Peyer's patch (tissue), 4 donors: ENCODE measurements at regions not wholly inside any gene's neighbourhood (a gene's known extent, or its start where the extent isn't known, plus 50 kb on each side); places are given as distances from the start of the nearest gene placed in this dataset.

Experiments used
- POLR2A ChIP-seq, 2 donors: fragments of 450-650 bp; IDR thresholded peaks; one replicate each; pipeline ENCODE4 v1.5.1; 2017; ENCODE audit warnings: antibody characterized with exemption in 2 of 2, mild to moderate bottlenecking in 2 of 2, moderate library complexity in 2 of 2
- TF ChIP-seq, protein P1 (sequence below), 6 experiments: fragments of 450-650 bp in 4 of 6; fragments of 200-600 bp in 2 of 6; sonication (generic) in 1 of 6; IDR thresholded peaks; one replicate each; pipeline ENCODE4 v1.5.1; 2017 to 2019; ENCODE audit warnings: antibody characterized with exemption in 6 of 6, mild to moderate bottlenecking in 3 of 6, moderate library complexity in 1 of 6

DNA sequence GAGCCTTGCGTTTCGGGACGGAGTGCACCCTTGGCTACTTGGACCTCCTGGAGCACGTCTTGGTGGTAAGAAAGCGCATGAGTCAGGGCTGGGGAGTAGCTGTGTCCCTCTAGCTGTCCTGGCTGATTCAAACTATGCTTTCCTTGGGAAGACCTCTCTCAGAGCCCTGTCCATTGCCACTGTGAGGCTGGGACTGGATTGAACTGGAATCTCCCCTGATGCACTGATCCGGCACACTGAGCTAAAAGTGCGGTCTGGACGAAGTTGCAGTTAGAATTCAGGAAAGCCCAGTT lies 232.6 kb upstream of the TPM1 start:
- TF ChIP-seq, protein P1, sequence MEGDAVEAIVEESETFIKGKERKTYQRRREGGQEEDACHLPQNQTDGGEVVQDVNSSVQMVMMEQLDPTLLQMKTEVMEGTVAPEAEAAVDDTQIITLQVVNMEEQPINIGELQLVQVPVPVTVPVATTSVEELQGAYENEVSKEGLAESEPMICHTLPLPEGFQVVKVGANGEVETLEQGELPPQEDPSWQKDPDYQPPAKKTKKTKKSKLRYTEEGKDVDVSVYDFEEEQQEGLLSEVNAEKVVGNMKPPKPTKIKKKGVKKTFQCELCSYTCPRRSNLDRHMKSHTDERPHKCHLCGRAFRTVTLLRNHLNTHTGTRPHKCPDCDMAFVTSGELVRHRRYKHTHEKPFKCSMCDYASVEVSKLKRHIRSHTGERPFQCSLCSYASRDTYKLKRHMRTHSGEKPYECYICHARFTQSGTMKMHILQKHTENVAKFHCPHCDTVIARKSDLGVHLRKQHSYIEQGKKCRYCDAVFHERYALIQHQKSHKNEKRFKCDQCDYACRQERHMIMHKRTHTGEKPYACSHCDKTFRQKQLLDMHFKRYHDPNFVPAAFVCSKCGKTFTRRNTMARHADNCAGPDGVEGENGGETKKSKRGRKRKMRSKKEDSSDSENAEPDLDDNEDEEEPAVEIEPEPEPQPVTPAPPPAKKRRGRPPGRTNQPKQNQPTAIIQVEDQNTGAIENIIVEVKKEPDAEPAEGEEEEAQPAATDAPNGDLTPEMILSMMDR (IDR thresholded peaks at IDR 0.05), result no peak
- no peak for TF ChIP-seq POLR2A (IDR thresholded peaks at IDR 0.05)
